H9 (cell line): ENCODE measurements at regions not wholly inside any gene's neighbourhood (a gene's known extent, or its start where the extent isn't known, plus 50 kb on each side); places are given as distances from the start of the nearest gene placed in this dataset.

Source experiments
- DNase-seq: peaks from one replicate; pipeline ENCODE4 v3.0.0-alpha.2; 2017
- H2AFZ ChIP-seq: one replicate; pipeline ENCODE4 v1.6.1; 2013; ENCODE audit warnings: mild to moderate bottlenecking, low read length, control low read depth, moderate library complexity
- H2AK5ac ChIP-seq: 2 replicates; pipeline ENCODE4 v1.6.1; 2013; ENCODE audit warnings: low read length, control low read depth, mixed read lengths; ENCODE audit not compliant: insufficient read length
- H2BK120ac ChIP-seq: one replicate; pipeline ENCODE4 v1.6.1; 2013; ENCODE audit warnings: low read depth, mild to moderate bottlenecking, low read length, control low read depth, inconsistent platforms; ENCODE audit not compliant: poor library complexity, severe bottlenecking
- H2BK12ac ChIP-seq: 2 replicates; pipeline ENCODE4 v1.6.1; 2013; ENCODE audit warnings: low read length, control low read depth, mixed read lengths, low read depth; ENCODE audit not compliant: insufficient read length
- H2BK15ac ChIP-seq: 2 replicates; pipeline ENCODE4 v1.6.1; 2013; ENCODE audit warnings: low read depth, low read length, control low read depth
- H2BK20ac ChIP-seq: one replicate; pipeline ENCODE4 v1.6.1; 2013; ENCODE audit warnings: low read depth, mild to moderate bottlenecking, low read length, control low read depth, inconsistent platforms; ENCODE audit not compliant: poor library complexity, severe bottlenecking
- H2BK5ac ChIP-seq: 2 replicates; pipeline ENCODE4 v1.6.1; 2013; ENCODE audit warnings: low read length, control low read depth, mixed read lengths; ENCODE audit not compliant: insufficient read length
- H3K14ac ChIP-seq: 2 replicates; pipeline ENCODE4 v1.6.1; 2013; ENCODE audit warnings: low read length, control low read depth; ENCODE audit not compliant: insufficient read depth
- H3K18ac ChIP-seq: 2 replicates; pipeline ENCODE4 v1.6.1; 2013; ENCODE audit warnings: low read depth, mild to moderate bottlenecking, mixed read lengths, low read length, control low read depth; ENCODE audit not compliant: insufficient read length
- H3K23ac ChIP-seq: 2 replicates; pipeline ENCODE4 v1.6.1; 2013; ENCODE audit warnings: low read length, control low read depth, mixed read lengths, low read depth; ENCODE audit not compliant: insufficient read length
- H3K23me2 ChIP-seq: 2 replicates; pipeline ENCODE4 v1.6.1; 2013; ENCODE audit warnings: low read depth, mild to moderate bottlenecking, mixed read lengths, low read length, control low read depth; ENCODE audit not compliant: insufficient read length, poor library complexity, severe bottlenecking
- H3K27ac ChIP-seq: 2 replicates; pipeline ENCODE4 v1.5.1; 2013; ENCODE audit warnings: low read length, control low read depth, mixed read lengths, low read depth; ENCODE audit not compliant: insufficient read length
- H3K27me3 ChIP-seq: 2 replicates; pipeline ENCODE4 v1.6.1; 2013; ENCODE audit warnings: low read length, control low read depth, inconsistent platforms; ENCODE audit not compliant: insufficient read depth
- H3K4ac ChIP-seq: 2 replicates; pipeline ENCODE4 v1.6.1; 2013; ENCODE audit warnings: low read depth, mild to moderate bottlenecking, control low read depth, inconsistent platforms, low read length, moderate library complexity
- H3K4me1 ChIP-seq: 2 replicates; pipeline ENCODE4 v1.6.1; 2013; ENCODE audit warnings: low read length, control low read depth, inconsistent platforms; ENCODE audit not compliant: insufficient read depth
- H3K4me2 ChIP-seq: 2 replicates; pipeline ENCODE4 v1.6.1; 2013; ENCODE audit warnings: low read length, control low read depth, mixed read lengths; ENCODE audit not compliant: insufficient read length, insufficient read depth
- H3K56ac ChIP-seq: 2 replicates; pipeline ENCODE4 v1.6.1; 2013; ENCODE audit warnings: low read depth, mild to moderate bottlenecking, mixed read lengths, low read length, control low read depth; ENCODE audit not compliant: insufficient read length
- H3K79me1 ChIP-seq: 2 replicates; pipeline ENCODE4 v1.6.1; 2013; ENCODE audit warnings: low read depth, mild to moderate bottlenecking, moderate library complexity, low read length, control low read depth, inconsistent platforms; ENCODE audit not compliant: insufficient read depth, poor library complexity, severe bottlenecking
- H3K79me2 ChIP-seq: 2 replicates; pipeline ENCODE4 v1.6.1; 2013; ENCODE audit warnings: low read length, control low read depth, inconsistent platforms; ENCODE audit not compliant: insufficient read depth
- H3K9ac ChIP-seq: 2 replicates; pipeline ENCODE4 v1.6.1; 2013; ENCODE audit warnings: low read length, control low read depth, mixed read lengths; ENCODE audit not compliant: insufficient read length; ENCODE audit errors: extremely low read depth
- H3K9me3 ChIP-seq: one replicate; pipeline ENCODE4 v1.6.1; 2013; ENCODE audit warnings: low read depth, low read length, inconsistent platforms; ENCODE audit not compliant: control insufficient read depth
- H3T11ph ChIP-seq: one replicate; pipeline ENCODE4 v1.6.1; 2013; ENCODE audit warnings: mild to moderate bottlenecking, low read length, control low read depth, inconsistent platforms
- H4K20me1 ChIP-seq: one replicate; pipeline ENCODE4 v1.6.1; 2013; ENCODE audit not compliant: control insufficient read depth, insufficient read length, insufficient read depth
- H4K5ac ChIP-seq: 2 replicates; pipeline ENCODE4 v1.6.1; 2013; ENCODE audit warnings: low read depth, mild to moderate bottlenecking, mixed read lengths, low read length, control low read depth; ENCODE audit not compliant: insufficient read length
- H4K8ac ChIP-seq: replicated peaks from 2 replicates; pipeline ENCODE4 v1.6.1; 2013; ENCODE audit warnings: low read length, control low read depth, mixed read lengths, low read depth; ENCODE audit not compliant: insufficient read length
- H4K91ac ChIP-seq: 2 replicates; pipeline ENCODE4 v1.6.1; 2013; ENCODE audit warnings: low read depth, mild to moderate bottlenecking, moderate library complexity, mixed read lengths, low read length, control low read depth; ENCODE audit not compliant: insufficient read length
- H3K27ac Mint-ChIP-seq, 3 experiments: 2 replicates in 2 of 3; 3 replicates in 1 of 3; pipeline ENCODE4 v1.8.0; 2020 to 2021; ENCODE audit warnings: mixed read lengths in 3 of 3, mild to moderate bottlenecking in 1 of 3, moderate library complexity in 1 of 3
- H3K27me3 Mint-ChIP-seq: 2 replicates; pipeline ENCODE4 v1.8.0; 2021; ENCODE audit warnings: low read depth, mild to moderate bottlenecking, moderate library complexity, mixed read lengths
- H3K36me3 Mint-ChIP-seq, 3 experiments: 2 replicates in 2 of 3; 3 replicates in 1 of 3; pipeline ENCODE4 v1.8.0; 2020 to 2021; ENCODE audit warnings: low read depth in 3 of 3, mixed read lengths in 3 of 3; ENCODE audit not compliant: insufficient read depth in 1 of 3
- H3K4me1 Mint-ChIP-seq, 2 experiments: 2 replicates each; pipeline ENCODE4 v1.8.0; 2020; ENCODE audit warnings: mixed read lengths in 2 of 2
- H3K4me3 Mint-ChIP-seq, 2 experiments: 2 replicates in 1 of 2; 3 replicates in 1 of 2; pipeline ENCODE4 v1.8.0; 2020 to 2021; ENCODE audit warnings: mild to moderate bottlenecking in 2 of 2, mixed read lengths in 2 of 2, moderate library complexity in 1 of 2
- H3K9me3 Mint-ChIP-seq, 2 experiments: 2 replicates in 1 of 2; 3 replicates in 1 of 2; pipeline ENCODE4 v1.8.0; 2020; ENCODE audit warnings: mild to moderate bottlenecking in 2 of 2, mixed read lengths in 2 of 2, moderate library complexity in 1 of 2
- WGBS: extraction: QIAGEN DNeasy Blood & Tissue Kit; methylation state at CpG from one replicate; pipeline ENCODE4 v1.1.7; 2013; ENCODE audit warnings: missing lambda C conversion rate, low lambda C conversion rate, mixed read lengths; ENCODE audit not compliant: insufficient read length; ENCODE audit errors: extremely low coverage; 5-methylcytosine and 5-hydroxymethylcytosine counted together
- TF ChIP-seq, protein P1 (sequence below): fragments of 200-600 bp; sonication (generic); conservative IDR thresholded peaks from 3 replicates; pipeline ENCODE4 v1.8.0; 2021; ENCODE audit warnings: antibody characterized with exemption, mild to moderate bottlenecking

DNA sequence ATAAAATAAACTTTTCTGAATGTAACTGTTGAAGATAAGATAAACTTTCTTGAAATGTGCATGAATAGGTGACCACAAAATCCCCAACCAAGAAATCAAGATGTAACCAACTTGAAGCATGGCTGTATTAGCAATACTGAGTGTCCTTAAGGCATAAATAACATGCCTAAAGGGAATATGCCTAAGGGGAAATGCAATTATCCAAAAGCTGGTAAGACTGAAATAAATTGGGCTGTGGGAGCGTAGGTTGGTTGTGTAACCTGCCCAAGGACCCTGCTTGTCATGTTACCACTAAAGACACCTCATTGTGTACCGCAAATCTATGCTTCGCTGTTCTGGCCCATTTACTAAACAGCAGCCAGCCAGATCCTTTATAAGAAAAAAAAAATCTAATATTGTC, 200.8 kb upstream of the PDE10A start:
- Mint-ChIP-seq H3K4me3 (no peak overlapping the region), H3K27ac (no peak overlapping the region), H3K27me3 (peaks cover 5% of the 10 kb centered on the region), H3K36me3 (peaks cover 0 to 4% (median 0%) of the 10 kb centered on the region in 3 experiments; a peak in 1 of 7 replicates), H3K9me3 (peaks cover 3 to 4% of the 10 kb centered on the region in 2 experiments; a peak in 2 of 5 replicates), H3K4me1 (peaks cover 6 to 8% of the 10 kb centered on the region in 2 experiments)
- Histone ChIP-seq H2BK20ac (no peak overlapping the region), H3K4ac (no peak overlapping the region), H3T11ph (no peak overlapping the region), H3K56ac (no peak overlapping the region), H3K4me1 (no peaks in the 10 kb centered on the region), H4K5ac (no peak overlapping the region), H3K18ac (no peak overlapping the region), H2BK12ac (no peak overlapping the region), H2AK5ac (no peak overlapping the region), H3K23ac (no peak overlapping the region), H3K27me3 (no peaks in the 10 kb centered on the region), H4K20me1 (no peaks in the 10 kb centered on the region), H2AFZ (no peak overlapping the region), H4K91ac (no peak overlapping the region), H3K9me3 (no peaks in the 10 kb centered on the region), H2BK120ac (no peak overlapping the region), H3K9ac (no peak overlapping the region), H2BK15ac (no peak overlapping the region), H3K79me2 (no peaks in the 10 kb centered on the region), H3K79me1 (no peaks in the 10 kb centered on the region), H2BK5ac (no peak overlapping the region), H3K4me2 (no peak overlapping the region), H4K8ac (no peak overlapping the region), H3K23me2 (no peaks in the 10 kb centered on the region), H3K14ac (no peak overlapping the region), H3K27ac (no peak overlapping the region)
- TF ChIP-seq, protein P1, sequence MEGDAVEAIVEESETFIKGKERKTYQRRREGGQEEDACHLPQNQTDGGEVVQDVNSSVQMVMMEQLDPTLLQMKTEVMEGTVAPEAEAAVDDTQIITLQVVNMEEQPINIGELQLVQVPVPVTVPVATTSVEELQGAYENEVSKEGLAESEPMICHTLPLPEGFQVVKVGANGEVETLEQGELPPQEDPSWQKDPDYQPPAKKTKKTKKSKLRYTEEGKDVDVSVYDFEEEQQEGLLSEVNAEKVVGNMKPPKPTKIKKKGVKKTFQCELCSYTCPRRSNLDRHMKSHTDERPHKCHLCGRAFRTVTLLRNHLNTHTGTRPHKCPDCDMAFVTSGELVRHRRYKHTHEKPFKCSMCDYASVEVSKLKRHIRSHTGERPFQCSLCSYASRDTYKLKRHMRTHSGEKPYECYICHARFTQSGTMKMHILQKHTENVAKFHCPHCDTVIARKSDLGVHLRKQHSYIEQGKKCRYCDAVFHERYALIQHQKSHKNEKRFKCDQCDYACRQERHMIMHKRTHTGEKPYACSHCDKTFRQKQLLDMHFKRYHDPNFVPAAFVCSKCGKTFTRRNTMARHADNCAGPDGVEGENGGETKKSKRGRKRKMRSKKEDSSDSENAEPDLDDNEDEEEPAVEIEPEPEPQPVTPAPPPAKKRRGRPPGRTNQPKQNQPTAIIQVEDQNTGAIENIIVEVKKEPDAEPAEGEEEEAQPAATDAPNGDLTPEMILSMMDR, result no peak
- DNase-seq, result no peak
- WGBS, result no CpG with 5 or more reads among the region's 3 CpGs
